ENCODE measurements at regions not wholly inside any gene's neighbourhood (a gene's known extent, or its start where the extent isn't known, plus 50 kb on each side); places are given as distances from the start of the nearest gene placed in this dataset.

GRCh38 chr5:3027866-3028635 lies 276.6 kb upstream of the IRX2 start:
- peaks cover 16% of the 10 kb centered on the region; the same call in 1 of the 2 replicates for H3K9me3 ChIP-seq (ENCODE audit: insufficient read depth, low read depth, low read length)
- no peak overlapping the region for H3K4me3 ChIP-seq (ENCODE audit: low read length, poor library complexity, severe bottlenecking)
- H3K4me1 ChIP-seq (ENCODE audit: insufficient read depth, low read length, poor library complexity, severe bottlenecking): no peaks in the 10 kb centered on the region
- no peaks in the 10 kb centered on the region for H4K20me1 ChIP-seq (ENCODE audit: insufficient read depth, low read length, poor library complexity, severe bottlenecking)
- H3K79me2 ChIP-seq (ENCODE audit: insufficient read depth, low read length): no peaks in the 10 kb centered on the region
- H2AFZ ChIP-seq (ENCODE audit: low read length): no peak overlapping the region
- no peaks in the 10 kb centered on the region for H3K9me2 ChIP-seq (replicated peaks; ENCODE audit: low read depth, low read length)
- TF ChIP-seq CTCF (conservative IDR thresholded peaks at IDR 0.05; ENCODE audit: low read length): no peak
- no peak for TF ChIP-seq EZH2phosphoT487 (IDR thresholded peaks at IDR 0.05; ENCODE audit: borderline replicate concordance)
- no peaks in the 10 kb centered on the region for H3F3A ChIP-seq (ENCODE audit: low read depth)
- H3K9ac ChIP-seq (ENCODE audit: low read depth, low read length, poor library complexity, severe bottlenecking): no peak overlapping the region
- H3K4me2 ChIP-seq (ENCODE audit: low read depth, low read length, poor library complexity, severe bottlenecking): no peak overlapping the region
- H3K36me3 ChIP-seq (ENCODE audit: insufficient read depth, low read length): no peaks in the 10 kb centered on the region
- no peaks in the 10 kb centered on the region for H3K27me3 ChIP-seq (ENCODE audit: insufficient read depth, low read length, poor library complexity, severe bottlenecking)

- Histone ChIP-seq H3K27me3 (ENCODE audit: insufficient read depth, low read length, poor library complexity, severe bottlenecking) (no peaks in the 10 kb centered on the region), H3K4me2 (ENCODE audit: low read depth, low read length, poor library complexity, severe bottlenecking) (no peak overlapping the region), H3K9ac (ENCODE audit: low read depth, low read length, poor library complexity, severe bottlenecking) (no peak overlapping the region), H3K36me3 (ENCODE audit: insufficient read depth, low read length) (no peaks in the 10 kb centered on the region), H4K20me1 (ENCODE audit: insufficient read depth, low read length, poor library complexity, severe bottlenecking) (no peaks in the 10 kb centered on the region), H2AFZ (ENCODE audit: low read length) (no peak overlapping the region), H3K79me2 (ENCODE audit: insufficient read depth, low read length) (no peaks in the 10 kb centered on the region), H3K4me1 (ENCODE audit: insufficient read depth, low read length, poor library complexity, severe bottlenecking) (no peaks in the 10 kb centered on the region), H3K9me3 (ENCODE audit: insufficient read depth, low read depth, low read length) (peaks cover 16% of the 10 kb centered on the region; the same call in 1 of the 2 replicates), H3K4me3 (ENCODE audit: low read length, poor library complexity, severe bottlenecking) (no peak overlapping the region), H3K9me2 (replicated peaks; ENCODE audit: low read depth, low read length) (no peaks in the 10 kb centered on the region), H3F3A (ENCODE audit: low read depth) (no peaks in the 10 kb centered on the region)
- TF ChIP-seq EZH2phosphoT487 (IDR thresholded peaks at IDR 0.05; ENCODE audit: borderline replicate concordance): no peak
- TF ChIP-seq CTCF (conservative IDR thresholded peaks at IDR 0.05; ENCODE audit: low read length): no peak
These were observed 275.8 kb upstream of the IRX2 start for GRCh38 chr5:3027185-3027865.

GRCh38 chr5:3026651-3027050 lies 275.2 kb upstream of the IRX2 start:
- no peak overlapping the region for H3K4me2 ChIP-seq (ENCODE audit: low read depth, low read length, poor library complexity, severe bottlenecking)
- H3F3A ChIP-seq (ENCODE audit: low read depth): no peaks in the 10 kb centered on the region
- peaks cover 16% of the 10 kb centered on the region; the same call in 1 of the 2 replicates for H3K9me3 ChIP-seq (ENCODE audit: insufficient read depth, low read depth, low read length)
- no peaks in the 10 kb centered on the region for H3K9me2 ChIP-seq (replicated peaks; ENCODE audit: low read depth, low read length)
- H3K79me2 ChIP-seq (ENCODE audit: insufficient read depth, low read length): no peaks in the 10 kb centered on the region
- H3K4me1 ChIP-seq (ENCODE audit: insufficient read depth, low read length, poor library complexity, severe bottlenecking): no peaks in the 10 kb centered on the region
- no peak overlapping the region for H3K9ac ChIP-seq (ENCODE audit: low read depth, low read length, poor library complexity, severe bottlenecking)
- no peaks in the 10 kb centered on the region for H4K20me1 ChIP-seq (ENCODE audit: insufficient read depth, low read length, poor library complexity, severe bottlenecking)
- no peak overlapping the region for H2AFZ ChIP-seq (ENCODE audit: low read length)
- TF ChIP-seq CTCF (conservative IDR thresholded peaks at IDR 0.05; ENCODE audit: low read length) (no peak), EZH2phosphoT487 (IDR thresholded peaks at IDR 0.05; ENCODE audit: borderline replicate concordance) (no peak)
- H3K27me3 ChIP-seq (ENCODE audit: insufficient read depth, low read length, poor library complexity, severe bottlenecking): no peaks in the 10 kb centered on the region
- H3K36me3 ChIP-seq (ENCODE audit: insufficient read depth, low read length): no peaks in the 10 kb centered on the region
- H3K4me3 ChIP-seq (ENCODE audit: low read length, poor library complexity, severe bottlenecking): no peak overlapping the region

All from Loucy (cell line).